ENCODE measurements at regions not wholly inside any gene's neighbourhood (a gene's known extent, or its start where the extent isn't known, plus 50 kb on each side); places are given as distances from the start of the nearest gene placed in this dataset.

- TF ChIP-seq EP300 (IDR thresholded peaks at IDR 0.05) (no peak), CTCF (IDR thresholded peaks at IDR 0.05) (no peak), POLR2A (IDR thresholded peaks at IDR 0.05) (no peak)
- intact Hi-C loops (cut with DNase I): no loop called here
- Histone ChIP-seq H3K9me3 (no peaks in the 10 kb centered on the region), H3K36me3 (no peaks in the 10 kb centered on the region), H3K4me3 (no peak overlapping the region), H3K27ac (no peak overlapping the region), H3K4me1 (ENCODE audit: insufficient read depth) (no peaks in the 10 kb centered on the region), H3K27me3 (no peaks in the 10 kb centered on the region)
- no peak for DNase-seq
- 66 to 83% (median 72%) methylated on average over 4 of the region's 4 CpGs for WGBS, 3 donors
Observed at GRCh38 chr16:54547052-54547451, 260.5 kb upstream of the IRX3 start.

- Histone ChIP-seq H3K9me3 (no peaks in the 10 kb centered on the region), H3K27me3 (no peaks in the 10 kb centered on the region), H3K27ac (no peak overlapping the region), H3K4me1 (ENCODE audit: insufficient read depth) (no peaks in the 10 kb centered on the region), H3K4me3 (no peak overlapping the region), H3K36me3 (no peaks in the 10 kb centered on the region)
- intact Hi-C loops (cut with DNase I): no loop called here
- 29 to 35% (median 34%) methylated on average over 5 of the region's 5 CpGs for WGBS, 3 donors
- no peak for DNase-seq
- TF ChIP-seq CTCF (IDR thresholded peaks at IDR 0.05) (no peak), EP300 (IDR thresholded peaks at IDR 0.05) (no peak), POLR2A (IDR thresholded peaks at IDR 0.05) (no peak)
Observed at GRCh38 chr16:54546521-54546920, 259.9 kb upstream of the IRX3 start.

- H3K4me1 ChIP-seq (ENCODE audit: insufficient read depth): no peaks in the 10 kb centered on the region
- no peaks in the 10 kb centered on the region for H3K36me3 ChIP-seq
- H3K9me3 ChIP-seq: no peaks in the 10 kb centered on the region
- intact Hi-C loops (cut with DNase I): no loop called here
- 37 to 41% (median 39%) methylated on average over 14 of the region's 14 CpGs for WGBS, 3 donors
- no peak overlapping the region for H3K4me3 ChIP-seq
- no peaks in the 10 kb centered on the region for H3K27me3 ChIP-seq
- no peak overlapping the region for H3K27ac ChIP-seq
- DNase-seq: no peak
- TF ChIP-seq EP300 (IDR thresholded peaks at IDR 0.05) (no peak), CTCF (IDR thresholded peaks at IDR 0.05) (no peak), POLR2A (IDR thresholded peaks at IDR 0.05) (no peak)
Observed at GRCh38 chr16:54545854-54546511, 259.4 kb upstream of the IRX3 start.

- Histone ChIP-seq H3K4me3 (no peak overlapping the region), H3K4me1 (ENCODE audit: insufficient read depth) (no peaks in the 10 kb centered on the region), H3K27me3 (no peaks in the 10 kb centered on the region), H3K36me3 (no peaks in the 10 kb centered on the region), H3K27ac (no peak overlapping the region), H3K9me3 (no peaks in the 10 kb centered on the region)
- WGBS, 3 donors: 76 to 82% (median 78%) methylated on average over 7 of the region's 7 CpGs
- intact Hi-C loops (cut with DNase I): no loop called here
- TF ChIP-seq POLR2A (IDR thresholded peaks at IDR 0.05) (no peak), CTCF (IDR thresholded peaks at IDR 0.05) (no peak), EP300 (IDR thresholded peaks at IDR 0.05) (no peak)
- no peak for DNase-seq
Observed at GRCh38 chr16:54544553-54545180, 258.1 kb upstream of the IRX3 start.

All from ovary (tissue), 7 donors.